Mesothelial cell of epicardium (in vitro differentiated cells): ENCODE measurements at regions not wholly inside any gene's neighbourhood (a gene's known extent, or its start where the extent isn't known, plus 50 kb on each side); places are given as distances from the start of the nearest gene placed in this dataset.

Source experiments
- DNase-seq, 2 experiments: peaks; one replicate each; pipeline ENCODE4 v3.0.0; 2021; ENCODE audit warnings: low spot score in 2 of 2; ENCODE audit not compliant: unreplicated experiment in 2 of 2
- H3K27ac Mint-ChIP-seq: 2 replicates; pipeline ENCODE4 v1.8.0; 2021; ENCODE audit warnings: mixed read lengths
- H3K27me3 Mint-ChIP-seq: 2 replicates; pipeline ENCODE4 v1.8.0; 2021; ENCODE audit warnings: low read depth, mixed read lengths
- H3K36me3 Mint-ChIP-seq: 2 replicates; pipeline ENCODE4 v1.8.0; 2021; ENCODE audit warnings: mixed read lengths
- H3K4me1 Mint-ChIP-seq: 2 replicates; pipeline ENCODE4 v1.8.0; 2021; ENCODE audit warnings: mixed read lengths
- H3K4me3 Mint-ChIP-seq: 2 replicates; pipeline ENCODE4 v1.8.0; 2021; ENCODE audit warnings: mild to moderate bottlenecking, moderate library complexity, mixed read lengths
- H3K9me3 Mint-ChIP-seq: 2 replicates; pipeline ENCODE4 v1.8.0; 2021; ENCODE audit warnings: mixed read lengths
- CTCF ChIP-seq: fragments of 200-600 bp; sonication (generic); IDR thresholded peaks from one replicate; pipeline ENCODE4 v1.5.0; 2021; ENCODE audit warnings: antibody characterized with exemption; ENCODE audit not compliant: unreplicated experiment

- Mint-ChIP-seq H3K27me3 (peaks cover 12% of the 10 kb centered on the region), H3K9me3 (peaks cover 19% of the 10 kb centered on the region), H3K4me3 (no peak overlapping the region), H3K27ac (no peak overlapping the region), H3K4me1 (no peaks in the 10 kb centered on the region), H3K36me3 (no peaks in the 10 kb centered on the region)
- no peak for TF ChIP-seq CTCF
- peak in 1 of 2 experiments; percentile 10 for DNase-seq
These were observed 158.0 kb upstream of the RTL1 start for GRCh38 chr14:101061411-101062064.

GRCh38 chr14:101062065-101062450, 158.5 kb upstream of the RTL1 start:
- Mint-ChIP-seq H3K4me1 (no peaks in the 10 kb centered on the region), H3K27me3 (peaks cover 12% of the 10 kb centered on the region), H3K4me3 (no peak overlapping the region), H3K36me3 (no peaks in the 10 kb centered on the region), H3K9me3 (peaks cover 17% of the 10 kb centered on the region), H3K27ac (no peak overlapping the region)
- TF ChIP-seq CTCF, result no peak
- peak in 1 of 2 experiments; percentile 0 for DNase-seq

GRCh38 chr14:101062601-101063000, 159.1 kb upstream of the RTL1 start:
- Mint-ChIP-seq H3K9me3 (peaks cover 13% of the 10 kb centered on the region), H3K27ac (no peak overlapping the region), H3K4me1 (no peaks in the 10 kb centered on the region), H3K27me3 (peaks cover 12% of the 10 kb centered on the region), H3K36me3 (no peaks in the 10 kb centered on the region), H3K4me3 (no peak overlapping the region)
- TF ChIP-seq CTCF, result no peak
- peak in 1 of 2 experiments; percentile 5 for DNase-seq

- H3K4me1 Mint-ChIP-seq, result no peaks in the 10 kb centered on the region
- peak in 1 of 2 experiments; percentile 7 for DNase-seq
- no peak for TF ChIP-seq CTCF
- H3K27me3 Mint-ChIP-seq, result peaks cover 12% of the 10 kb centered on the region
- peaks cover 8% of the 10 kb centered on the region for H3K9me3 Mint-ChIP-seq
- H3K27ac Mint-ChIP-seq, result no peak overlapping the region
- no peaks in the 10 kb centered on the region for H3K36me3 Mint-ChIP-seq
- H3K4me3 Mint-ChIP-seq, result no peak overlapping the region
These were observed 159.6 kb upstream of the RTL1 start for GRCh38 chr14:101063121-101063520.

- peaks cover 15% of the 10 kb centered on the region for H3K27me3 Mint-ChIP-seq
These were observed 160.7 kb upstream of the RTL1 start for GRCh38 chr14:101064121-101064661.

More at GRCh38 chr14:101064121-101064661, 160.7 kb upstream of the RTL1 start:
- Mint-ChIP-seq H3K9me3 (peaks cover 5% of the 10 kb centered on the region), H3K36me3 (no peaks in the 10 kb centered on the region), H3K4me1 (no peaks in the 10 kb centered on the region), H3K4me3 (no peak overlapping the region), H3K27ac (no peak overlapping the region)
- no peak for TF ChIP-seq CTCF
- peak in 1 of 2 experiments; percentile 3 for DNase-seq
